Endodermal cell (in vitro differentiated cells): ENCODE measurements at regions not wholly inside any gene's neighbourhood (a gene's known extent, or its start where the extent isn't known, plus 50 kb on each side); places are given as distances from the start of the nearest gene placed in this dataset.

Experiments used
- DNase-seq: peaks from one replicate; pipeline ENCODE4 v3.0.0-alpha.2; 2017
- H3K27ac ChIP-seq: 2 replicates; pipeline ENCODE4 v1.5.1; 2013; ENCODE audit warnings: mild to moderate bottlenecking, low read depth, low read length, moderate library complexity
- H3K27me3 ChIP-seq: 2 replicates; pipeline ENCODE4 v1.6.1; 2013; ENCODE audit warnings: mild to moderate bottlenecking, low read length, moderate library complexity; ENCODE audit not compliant: insufficient read depth, control insufficient read depth, poor library complexity, severe bottlenecking
- H3K36me3 ChIP-seq: 2 replicates; pipeline ENCODE4 v1.7.0; 2013; ENCODE audit warnings: mild to moderate bottlenecking, low read length, moderate library complexity; ENCODE audit not compliant: control insufficient read depth, insufficient read depth
- H3K4me1 ChIP-seq: one replicate; pipeline ENCODE4 v1.7.0; 2013; ENCODE audit warnings: low read length; ENCODE audit not compliant: control insufficient read depth, insufficient read depth
- H3K4me3 ChIP-seq: 2 replicates; pipeline ENCODE4 v1.5.1; 2013; ENCODE audit warnings: mild to moderate bottlenecking, low read length, moderate library complexity
- H3K9ac ChIP-seq: 2 replicates; pipeline ENCODE4 v1.6.1; 2013; ENCODE audit warnings: mild to moderate bottlenecking, low read length, moderate library complexity; ENCODE audit not compliant: poor library complexity, severe bottlenecking; ENCODE audit errors: extremely low read depth
- H3K9me3 ChIP-seq: 2 replicates; pipeline ENCODE4 v1.6.1; 2013; ENCODE audit warnings: mild to moderate bottlenecking, low read length, moderate library complexity; ENCODE audit not compliant: control insufficient read depth
- H3K27ac Mint-ChIP-seq: 2 replicates; pipeline ENCODE4 v1.8.0; 2020; ENCODE audit warnings: mixed read lengths
- H3K27me3 Mint-ChIP-seq: 2 replicates; pipeline ENCODE4 v1.8.0; 2021; ENCODE audit warnings: mild to moderate bottlenecking, mixed read lengths; ENCODE audit not compliant: insufficient read depth
- H3K36me3 Mint-ChIP-seq: 2 replicates; pipeline ENCODE4 v1.8.0; 2020; ENCODE audit warnings: low read depth, mixed read lengths
- H3K4me1 Mint-ChIP-seq: 2 replicates; pipeline ENCODE4 v1.8.0; 2020; ENCODE audit warnings: mixed read lengths
- H3K4me3 Mint-ChIP-seq: 2 replicates; pipeline ENCODE4 v1.8.0; 2020; ENCODE audit warnings: mild to moderate bottlenecking, moderate library complexity, mixed read lengths
- H3K9me3 Mint-ChIP-seq: 2 replicates; pipeline ENCODE4 v1.8.0; 2020; ENCODE audit warnings: mild to moderate bottlenecking, mixed read lengths
- CTCF ChIP-seq: fragments of 200-600 bp; sonication (generic); conservative IDR thresholded peaks from 2 replicates; pipeline ENCODE4 v1.5.0; 2021; ENCODE audit warnings: antibody characterized with exemption, mild to moderate bottlenecking
- WGBS, 2 experiments: methylation state at CpG; one replicate each; pipeline versions ENCODE4 v1.1.5 to v1.1.7; 2013; ENCODE audit warnings: missing lambda C conversion rate in 2 of 2, mixed read lengths in 1 of 2; ENCODE audit not compliant: insufficient coverage in 1 of 2, insufficient read length in 1 of 2; 5-methylcytosine and 5-hydroxymethylcytosine counted together

GRCh38 chr12:67732857-67733256 lies 84.3 kb downstream of the DYRK2 start:
- TF ChIP-seq CTCF = no peak
- Mint-ChIP-seq H3K4me3 (no peak overlapping the region), H3K27me3 (peaks cover 15% of the 10 kb centered on the region), H3K27ac (no peak overlapping the region), H3K9me3 (no peaks in the 10 kb centered on the region), H3K36me3 (no peaks in the 10 kb centered on the region), H3K4me1 (no peaks in the 10 kb centered on the region)
- Histone ChIP-seq H3K36me3 (no peaks in the 10 kb centered on the region), H3K27me3 (peaks cover 23% of the 10 kb centered on the region), H3K9ac (no peak overlapping the region), H3K27ac (no peak overlapping the region), H3K4me3 (no peak overlapping the region), H3K4me1 (no peaks in the 10 kb centered on the region), H3K9me3 (no peaks in the 10 kb centered on the region)
- no peak for DNase-seq
- 93 to 100% methylated on average over 4 of the region's 4 CpGs for WGBS, 2 experiments

- no peaks in the 10 kb centered on the region for H3K9me3 ChIP-seq
- peaks cover 5% of the 10 kb centered on the region for H3K4me1 Mint-ChIP-seq
- H3K36me3 ChIP-seq = no peaks in the 10 kb centered on the region
- H3K27ac Mint-ChIP-seq = no peak overlapping the region
- H3K4me3 ChIP-seq = no peak overlapping the region
- DNase-seq = no peak
- 93% methylated on average over 4 of the region's 4 CpGs; no CpG with 5 or more reads in 1 of the 2 experiments for WGBS, 2 experiments
- H3K27me3 Mint-ChIP-seq = peaks cover 12% of the 10 kb centered on the region
- no peaks in the 10 kb centered on the region for H3K36me3 Mint-ChIP-seq
- no peak overlapping the region for H3K27ac ChIP-seq
- H3K4me1 ChIP-seq = peaks cover 3% of the 10 kb centered on the region
- no peak for TF ChIP-seq CTCF
- H3K9ac ChIP-seq = no peak overlapping the region
- no peaks in the 10 kb centered on the region for H3K9me3 Mint-ChIP-seq
- no peak overlapping the region for H3K4me3 Mint-ChIP-seq
- H3K27me3 ChIP-seq = peaks cover 14% of the 10 kb centered on the region
Observed at GRCh38 chr12:67735868-67736267, 87.3 kb downstream of the DYRK2 start.

- peaks cover 14% of the 10 kb centered on the region for H3K4me1 ChIP-seq
- TF ChIP-seq CTCF = no peak
- H3K27ac ChIP-seq = peak overlapping the region; percentile 70
- H3K9ac ChIP-seq = no peak overlapping the region
- WGBS, 2 experiments = 67% methylated on average over 1 of the region's 1 CpG; no CpG with 5 or more reads in 1 of the 2 experiments
- H3K4me3 ChIP-seq = no peak overlapping the region
- no peaks in the 10 kb centered on the region for H3K27me3 Mint-ChIP-seq
- H3K4me3 Mint-ChIP-seq = no peak overlapping the region
- peaks cover 31% of the 10 kb centered on the region for H3K4me1 Mint-ChIP-seq
- no peaks in the 10 kb centered on the region for H3K27me3 ChIP-seq
- no peak for DNase-seq
- H3K9me3 ChIP-seq = no peaks in the 10 kb centered on the region
- no peaks in the 10 kb centered on the region for H3K9me3 Mint-ChIP-seq
- no peak overlapping the region for H3K27ac Mint-ChIP-seq
- no peaks in the 10 kb centered on the region for H3K36me3 ChIP-seq
- H3K36me3 Mint-ChIP-seq = no peaks in the 10 kb centered on the region
Observed at GRCh38 chr12:67740711-67741110, 92.2 kb downstream of the DYRK2 start.
